Coronary artery (tissue), 2 donors: ENCODE measurements at regions not wholly inside any gene's neighbourhood (a gene's known extent, or its start where the extent isn't known, plus 50 kb on each side); places are given as distances from the start of the nearest gene placed in this dataset.
"Not testable (repeated sequence)": the region's sequence is repeated elsewhere in the genome, so short reads cannot be mapped to it uniquely, and the experiment has no call there.

Experiments
- DNase-seq: peaks from one replicate; pipeline ENCODE4 v3.0.0-alpha.2; 2017; ENCODE audit warnings: low spot score
- H3K27ac ChIP-seq, 2 donors: fragments of 200-600 bp; sonication (generic); one replicate each; pipeline ENCODE4 v1.5.1; 2016 to 2019
- H3K4me3 ChIP-seq: fragments of 200-600 bp; sonication (generic); 2 replicates; pipeline ENCODE4 v1.5.1; 2016; ENCODE audit warnings: mild to moderate bottlenecking, moderate library complexity
- CTCF ChIP-seq: fragments of 200-600 bp; sonication (generic); IDR thresholded peaks from one replicate; pipeline ENCODE4 v1.5.1; 2019; ENCODE audit warnings: antibody characterized with exemption

- Histone ChIP-seq H3K27ac (no peak overlapping the region), H3K4me3 (no peak overlapping the region)
- TF ChIP-seq CTCF: no peak
- no peak for DNase-seq
These were observed 231.9 kb upstream of the SGK1 start for GRCh38 chr6:134549854-134550253.

- DNase-seq: no peak
- H3K4me3 ChIP-seq: no peak overlapping the region
- TF ChIP-seq CTCF: no peak
- H3K27ac ChIP-seq: no peak overlapping the region
These were observed 229.2 kb upstream of the SGK1 start for GRCh38 chr6:134546962-134547645.

- Histone ChIP-seq H3K4me3 (no peak overlapping the region), H3K27ac (no peak overlapping the region)
- TF ChIP-seq CTCF: no peak
- no peak for DNase-seq
These were observed 226.8 kb upstream of the SGK1 start for GRCh38 chr6:134544737-134545136.

- Histone ChIP-seq H3K4me3 (no peak overlapping the region), H3K27ac (no peak overlapping the region)
- TF ChIP-seq CTCF: no peak
- no peak for DNase-seq
These were observed 225.2 kb upstream of the SGK1 start for GRCh38 chr6:134543128-134543527.

- H3K27ac ChIP-seq: no peak overlapping the region
- TF ChIP-seq CTCF: no peak
- no peak for DNase-seq
- no peak overlapping the region for H3K4me3 ChIP-seq
These were observed 223.1 kb upstream of the SGK1 start for GRCh38 chr6:134541001-134541400.

GRCh38 chr6:134539865-134540323 lies 222.0 kb upstream of the SGK1 start:
- TF ChIP-seq CTCF: no peak
- DNase-seq: no peak
- Histone ChIP-seq H3K27ac (no peak overlapping the region), H3K4me3 (no peak overlapping the region)

GRCh38 chr6:134537765-134538164 lies 219.9 kb upstream of the SGK1 start:
- not testable (repeated sequence) for H3K27ac ChIP-seq, DNase-seq, H3K4me3 ChIP-seq
